H1 (cell line): ENCODE measurements at regions not wholly inside any gene's neighbourhood (a gene's known extent, or its start where the extent isn't known, plus 50 kb on each side); places are given as distances from the start of the nearest gene placed in this dataset.
A peak's percentile ranks its signal among the peaks of the same experiment; 100 is the strongest.

ENCODE experiments used
- CTCF ChIA-PET: fragments of 300-600 bp; sonication (Branson Sonifier 250); formaldehyde crosslinking; loops from one replicate; lab custom pipeline; 2021; ENCODE audit not compliant: partially characterized antibody; lab: Charles Lee
- POLR2A ChIA-PET: fragments of 300-600 bp; sonication (Branson Sonifier 250); formaldehyde crosslinking; loops from one replicate; lab custom pipeline; 2021; ENCODE audit warnings: inconsistent platforms; ENCODE audit not compliant: partially characterized antibody; lab: Charles Lee
- DNase-seq, 2 experiments: peaks; one replicate each; pipeline versions ENCODE4 v3.0.0 to v3.0.0-alpha.2; 2010 to 2022; ENCODE audit warnings: low spot score in 2 of 2, low read depth in 1 of 2, mixed read lengths in 1 of 2
- FAIRE-seq: peaks from 2 replicates; lab custom pipeline; 2011; peaks lifted over from hg19 to GRCh38; lab: Jason Lieb, UNC
- H2AFZ ChIP-seq: 2 replicates; pipeline ENCODE4 v1.8.1; 2012; ENCODE audit warnings: low read length, inconsistent platforms
- H2AK5ac ChIP-seq: 2 replicates; pipeline ENCODE4 v1.6.1; 2013; ENCODE audit warnings: low read depth, low read length
- H2BK120ac ChIP-seq: replicated peaks from 2 replicates; pipeline ENCODE3; 2013; ENCODE audit warnings: low read depth, low read length, inconsistent platforms
- H2BK12ac ChIP-seq: 2 replicates; pipeline ENCODE4 v1.6.1; 2013; ENCODE audit warnings: low read depth, low read length
- H2BK15ac ChIP-seq: 2 replicates; pipeline ENCODE4 v1.6.1; 2013; ENCODE audit warnings: low read length
- H2BK20ac ChIP-seq: 2 replicates; pipeline ENCODE4 v1.6.1; 2013; ENCODE audit warnings: low read length
- H2BK5ac ChIP-seq: 2 replicates; pipeline ENCODE4 v1.6.1; 2013; ENCODE audit warnings: low read depth, low read length
- H3K14ac ChIP-seq: 2 replicates; pipeline ENCODE4 v1.6.1; 2013; ENCODE audit warnings: inconsistent platforms; ENCODE audit not compliant: insufficient read length
- H3K18ac ChIP-seq: 2 replicates; pipeline ENCODE4 v1.6.1; 2013; ENCODE audit warnings: low read length; ENCODE audit errors: extremely low read depth
- H3K23ac ChIP-seq: 2 replicates; pipeline ENCODE4 v1.6.1; 2013; ENCODE audit warnings: inconsistent platforms; ENCODE audit not compliant: insufficient read length
- H3K23me2 ChIP-seq: 2 replicates; pipeline ENCODE4 v1.6.1; 2013; ENCODE audit warnings: low read depth, low read length
- H3K27ac ChIP-seq: 2 replicates; pipeline ENCODE4 v1.6.1; 2011; ENCODE audit warnings: low read depth, low read length, inconsistent platforms
- H3K27me3 ChIP-seq, 4 experiments: replicated peaks in 1 of 4; 1 replicate in 1 of 4; 2 replicates in 3 of 4; pipeline versions ENCODE4 v1.6.1 to v1.8.1; 2011 to 2013; ENCODE audit warnings: low read length in 3 of 4, mild to moderate bottlenecking in 3 of 4, inconsistent platforms in 2 of 4, mixed read lengths in 2 of 4, moderate library complexity in 1 of 4; ENCODE audit not compliant: control insufficient read depth in 3 of 4, insufficient read depth in 3 of 4; ENCODE audit errors: extremely low read depth in 1 of 4
- H3K36me3 ChIP-seq, 4 experiments: 2 replicates each; pipeline versions ENCODE4 v1.6.1 to v1.8.1; 2011 to 2013; ENCODE audit warnings: mild to moderate bottlenecking in 4 of 4, low read length in 3 of 4, moderate library complexity in 2 of 4, control low read depth in 1 of 4, inconsistent platforms in 1 of 4; ENCODE audit not compliant: insufficient read depth in 4 of 4, control insufficient read depth in 2 of 4
- H3K4ac ChIP-seq: replicated peaks from 2 replicates; pipeline ENCODE3; 2013; ENCODE audit warnings: low read length, low read depth, mixed read lengths, inconsistent platforms; ENCODE audit not compliant: insufficient read length
- H3K4me1 ChIP-seq, 4 experiments: replicated peaks in 1 of 4; 1 replicate in 1 of 4; 2 replicates in 3 of 4; pipeline versions ENCODE4 v1.6.1 to v1.8.1; 2011 to 2013; ENCODE audit warnings: low read length in 3 of 4, inconsistent platforms in 2 of 4, mixed read lengths in 1 of 4; ENCODE audit not compliant: insufficient read depth in 4 of 4, control insufficient read depth in 3 of 4
- H3K4me2 ChIP-seq, 2 experiments: 2 replicates each; pipeline versions ENCODE4 v1.6.1 to v1.8.1; 2011 to 2013; ENCODE audit warnings: low read depth in 2 of 2, low read length in 2 of 2, control low read depth in 1 of 2, inconsistent platforms in 1 of 2, mild to moderate bottlenecking in 1 of 2; ENCODE audit not compliant: insufficient read depth in 1 of 2
- H3K4me3 ChIP-seq, 4 experiments: fragments of 200-600, 300-600 bp in 1 of 4; sonication (generic), shearing (Covaris generic), sonication (Bioruptor Twin) in 1 of 4; 2 replicates each; pipeline versions ENCODE4 v1.5.1 to v1.8.1; 2011 to 2016; ENCODE audit warnings: low read length in 4 of 4, low read depth in 3 of 4, control low read depth in 2 of 4, inconsistent platforms in 2 of 4, mild to moderate bottlenecking in 2 of 4, mixed read lengths in 1 of 4, moderate library complexity in 1 of 4; ENCODE audit not compliant: insufficient read depth in 2 of 4; ENCODE audit errors: extremely low read depth in 1 of 4
- H3K56ac ChIP-seq: replicated peaks from 2 replicates; pipeline ENCODE3; 2013; ENCODE audit warnings: low read depth, mild to moderate bottlenecking, mixed read lengths, low read length, inconsistent platforms; ENCODE audit not compliant: insufficient read length
- H3K79me1 ChIP-seq: 2 replicates; pipeline ENCODE4 v1.6.1; 2013; ENCODE audit warnings: low read depth, low read length, control low read depth
- H3K79me2 ChIP-seq, 2 experiments: 2 replicates each; pipeline versions ENCODE4 v1.6.1 to v1.8.1; 2012 to 2013; ENCODE audit warnings: low read length in 2 of 2, mild to moderate bottlenecking in 2 of 2, inconsistent platforms in 1 of 2; ENCODE audit not compliant: insufficient read depth in 2 of 2, control insufficient read depth in 1 of 2
- H3K9ac ChIP-seq, 4 experiments: replicated peaks in 1 of 4; 1 replicate in 1 of 4; 2 replicates in 3 of 4; pipeline versions ENCODE4 v1.6.1 to v1.8.1; 2011 to 2013; ENCODE audit warnings: low read depth in 3 of 4, low read length in 3 of 4, control low read depth in 2 of 4, mild to moderate bottlenecking in 2 of 4, moderate library complexity in 2 of 4, inconsistent platforms in 1 of 4; ENCODE audit errors: extremely low read depth in 1 of 4
- H3K9me3 ChIP-seq, 2 experiments: 2 replicates each; pipeline versions ENCODE4 v1.6.1 to v1.8.1; 2012 to 2013; ENCODE audit warnings: mild to moderate bottlenecking in 2 of 2, moderate library complexity in 2 of 2, control low read depth in 1 of 2, inconsistent platforms in 1 of 2, low read depth in 1 of 2, low read length in 1 of 2, mixed read lengths in 1 of 2; ENCODE audit not compliant: insufficient read depth in 2 of 2
- H4K20me1 ChIP-seq, 2 experiments: replicated peaks in 1 of 2; 2 replicates each; pipeline versions ENCODE3 to v1.8.1; 2011 to 2013; ENCODE audit warnings: inconsistent platforms in 2 of 2, low read length in 2 of 2, mild to moderate bottlenecking in 1 of 2; ENCODE audit not compliant: insufficient read depth in 2 of 2, control insufficient read depth in 1 of 2
- H4K5ac ChIP-seq: 2 replicates; pipeline ENCODE4 v1.6.1; 2013; ENCODE audit warnings: low read length, low read depth, mixed read lengths, inconsistent platforms; ENCODE audit not compliant: insufficient read length
- H4K8ac ChIP-seq: 2 replicates; pipeline ENCODE4 v1.8.0; 2013; ENCODE audit warnings: mild to moderate bottlenecking, moderate library complexity, low read length, inconsistent platforms; ENCODE audit not compliant: insufficient read depth; ENCODE audit errors: extremely low read depth
- H4K91ac ChIP-seq: replicated peaks from 2 replicates; pipeline ENCODE3; 2013; ENCODE audit warnings: low read length, mixed read lengths, inconsistent platforms; ENCODE audit not compliant: insufficient read length
- CHD1 ChIP-seq: IDR thresholded peaks from 2 replicates; pipeline ENCODE4 v1.6.1; 2012; ENCODE audit warnings: low read depth, low read length, improper control_type of control experiment
- E2F6 ChIP-seq: IDR thresholded peaks from 2 replicates; pipeline ENCODE4 v1.6.1; 2012; ENCODE audit warnings: inconsistent platforms
- EP300 ChIP-seq, 2 experiments: IDR thresholded peaks; 1 replicate in 1 of 2; 2 replicates in 1 of 2; pipeline ENCODE4 v1.6.1; 2011 to 2012; ENCODE audit warnings: low read depth in 2 of 2, low read length in 2 of 2, mild to moderate bottlenecking in 2 of 2, borderline replicate concordance in 1 of 2, inconsistent platforms in 1 of 2, moderate library complexity in 1 of 2
- FOSL1 ChIP-seq: IDR thresholded peaks from 2 replicates; pipeline ENCODE4 v1.6.1; 2011; ENCODE audit warnings: mild to moderate bottlenecking, low read depth, low read length, moderate library complexity; ENCODE audit not compliant: insufficient read depth
- KDM4A ChIP-seq: IDR thresholded peaks from one replicate; pipeline ENCODE4 v1.7.1; 2012; ENCODE audit warnings: low read depth, mild to moderate bottlenecking, moderate library complexity, low read length, inconsistent platforms; ENCODE audit not compliant: severe bottlenecking
- RBBP5 ChIP-seq: IDR thresholded peaks from 2 replicates; pipeline ENCODE4 v1.7.1; 2012; ENCODE audit warnings: low read depth, mild to moderate bottlenecking, inconsistent platforms, low read length, moderate library complexity, borderline replicate concordance
- RFX5 ChIP-seq: IDR thresholded peaks from 2 replicates; pipeline ENCODE4 v1.6.1; 2011; ENCODE audit warnings: low read depth, low read length, improper control_type of control experiment, borderline replicate concordance
- RNF2 ChIP-seq: fragments of 200-900, 300-1000 bp; sonication (generic); IDR thresholded peaks from 2 replicates; pipeline ENCODE4 v1.7.1; 2016; ENCODE audit warnings: borderline replicate concordance, low read depth, mild to moderate bottlenecking, antibody characterized with exemption, low read length; ENCODE audit not compliant: poor library complexity, severe bottlenecking; ENCODE audit errors: missing control alignments
- SRF ChIP-seq: IDR thresholded peaks from 2 replicates; pipeline ENCODE4 v1.6.1; 2011; ENCODE audit warnings: mild to moderate bottlenecking, low read depth, low read length, moderate library complexity
- TAF1 ChIP-seq: IDR thresholded peaks from 2 replicates; pipeline ENCODE4 v1.6.1; 2011; ENCODE audit warnings: mild to moderate bottlenecking, low read depth, low read length
- TEAD4 ChIP-seq: IDR thresholded peaks from 2 replicates; pipeline ENCODE4 v1.6.1; 2012; ENCODE audit warnings: low read depth, low read length, inconsistent platforms, mixed read lengths
- USF2 ChIP-seq: IDR thresholded peaks from 2 replicates; pipeline ENCODE4 v1.6.1; 2011; ENCODE audit warnings: low read length, improper control_type of control experiment
- WGBS, 2 experiments: shearing (Covaris generic) in 1 of 2; methylation state at CpG; one replicate each; pipeline versions ENCODE4 v1.1.6 to v1.1.7; 2013 to 2015; ENCODE audit warnings: low lambda C conversion rate in 2 of 2, mixed read lengths in 2 of 2, inconsistent platforms in 1 of 2, low coverage in 1 of 2, missing lambda C conversion rate in 1 of 2; ENCODE audit not compliant: insufficient replicate concordance in 2 of 2, insufficient coverage in 1 of 2, insufficient read length in 1 of 2; ENCODE audit errors: extremely low coverage in 1 of 2, missing lambda C conversion rate in 1 of 2; 5-methylcytosine and 5-hydroxymethylcytosine counted together

- Histone ChIP-seq H2BK12ac (no peak overlapping the region), H3K36me3 (no peaks in the 10 kb centered on the region), H3K23me2 (no peaks in the 10 kb centered on the region), H3K4ac (no peak overlapping the region), H2BK5ac (no peak overlapping the region), H3K9ac (no peak overlapping the region), H3K14ac (no peak overlapping the region), H3K27ac (no peak overlapping the region), H2BK120ac (no peak overlapping the region), H3K9me3 (no peaks in the 10 kb centered on the region), H3K56ac (no peak overlapping the region), H4K91ac (no peak overlapping the region), H2BK20ac (no peak overlapping the region), H4K8ac (no peak overlapping the region), H4K5ac (no peak overlapping the region), H2AK5ac (no peak overlapping the region), H3K4me2 (no peak overlapping the region), H3K23ac (no peak overlapping the region), H2BK15ac (no peak overlapping the region), H3K79me1 (no peaks in the 10 kb centered on the region), H3K18ac (no peak overlapping the region), H3K4me1 (peaks cover 0 to 8% (median 4%) of the 10 kb centered on the region in 4 experiments; a peak in 4 of 7 replicates), H4K20me1 (no peaks in the 10 kb centered on the region), H2AFZ (0 out of 2 replicates have a peak overlapping the region, but pooled peaks have one; percentile 12), H3K27me3 (no peaks in the 10 kb centered on the region; a peak in 1 of 7 replicates), H3K4me3 (no peak overlapping the region), H3K79me2 (no peaks in the 10 kb centered on the region)
- WGBS, 2 experiments, result 98% methylated on average over 8 of the region's 8 CpGs; no CpG with 5 or more reads in 1 of the 2 experiments
- ChIA-PET CTCF (interaction anchor here (1.1 to 1.5 kb wide), 2 partner anchors 16 to 22 kb away, joined by 3 to 4 read pairs; no protein-coding TSS in a partner anchor), POLR2A (no interaction called here)
- DNase-seq (no peak), FAIRE-seq (no peak)
- no peak for TF ChIP-seq CHD1
- TF ChIP-seq E2F6, result no peak
- TF ChIP-seq RNF2, result no peak
- TF ChIP-seq KDM4A, result no peak
- no peak for TF ChIP-seq RBBP5
- TF ChIP-seq TEAD4, result no peak
- TF ChIP-seq FOSL1, result no peak
- no peak for TF ChIP-seq USF2
- TF ChIP-seq SRF, result no peak
- no peak for TF ChIP-seq RFX5
- TF ChIP-seq TAF1, result no peak
- TF ChIP-seq EP300 (IDR thresholded peaks at IDR 0.05; ENCODE audit: borderline replicate concordance in 1 of 2, low read depth in 2 of 2, low read length in 2 of 2), result no peak
Measured at GRCh38 chr13:109665240-109665639, 121.1 kb downstream of the IRS2 start.
